ENCODE measurements at regions not wholly inside any gene's neighbourhood (a gene's known extent, or its start where the extent isn't known, plus 50 kb on each side); places are given as distances from the start of the nearest gene placed in this dataset.
"Not testable (repeated sequence)": the region's sequence is repeated elsewhere in the genome, so short reads cannot be mapped to it uniquely, and the experiment has no call there.

GRCh38 chr15:22714358-22715132 lies 71.9 kb upstream of the NIPA1 start:
- H3K36me3 Mint-ChIP-seq (ENCODE audit: low read depth); DNase-seq (ENCODE audit: low spot score); H3K27ac Mint-ChIP-seq; H3K9me3 Mint-ChIP-seq; intact Hi-C loops (cut with micrococcal nuclease); H3K4me3 Mint-ChIP-seq; H3K4me1 Mint-ChIP-seq (ENCODE audit: low read depth): not testable (repeated sequence)
- H3K27me3 Mint-ChIP-seq (ENCODE audit: insufficient read depth), result peaks cover 38% of the 10 kb centered on the region

- peaks cover 38% of the 10 kb centered on the region for H3K27me3 Mint-ChIP-seq (ENCODE audit: insufficient read depth)
- H3K27ac Mint-ChIP-seq; H3K9me3 Mint-ChIP-seq; H3K4me1 Mint-ChIP-seq (ENCODE audit: low read depth); intact Hi-C loops (cut with micrococcal nuclease); H3K36me3 Mint-ChIP-seq (ENCODE audit: low read depth); H3K4me3 Mint-ChIP-seq; DNase-seq (ENCODE audit: low spot score): not testable (repeated sequence)
These were observed 71.2 kb upstream of the NIPA1 start for GRCh38 chr15:22715133-22715845.

- DNase-seq (ENCODE audit: low spot score); intact Hi-C loops (cut with micrococcal nuclease); H3K9me3 Mint-ChIP-seq; H3K36me3 Mint-ChIP-seq (ENCODE audit: low read depth); H3K4me3 Mint-ChIP-seq; H3K27ac Mint-ChIP-seq; H3K4me1 Mint-ChIP-seq (ENCODE audit: low read depth): not testable (repeated sequence)
- peaks cover 24% of the 10 kb centered on the region for H3K27me3 Mint-ChIP-seq (ENCODE audit: insufficient read depth)
These were observed 66.5 kb upstream of the NIPA1 start for GRCh38 chr15:22719980-22720379.

GRCh38 chr15:22726104-22726503 lies 60.3 kb upstream of the NIPA1 start:
- intact Hi-C loops (cut with micrococcal nuclease); H3K36me3 Mint-ChIP-seq (ENCODE audit: low read depth); H3K4me1 Mint-ChIP-seq (ENCODE audit: low read depth); DNase-seq (ENCODE audit: low spot score); H3K27ac Mint-ChIP-seq; H3K9me3 Mint-ChIP-seq; H3K4me3 Mint-ChIP-seq: not testable (repeated sequence)
- H3K27me3 Mint-ChIP-seq (ENCODE audit: insufficient read depth), result peaks cover 15% of the 10 kb centered on the region

GRCh38 chr15:22735067-22735466 lies 51.4 kb upstream of the NIPA1 start:
- H3K27ac Mint-ChIP-seq; H3K4me3 Mint-ChIP-seq; H3K36me3 Mint-ChIP-seq (ENCODE audit: low read depth); intact Hi-C loops (cut with micrococcal nuclease); H3K9me3 Mint-ChIP-seq; DNase-seq (ENCODE audit: low spot score): not testable (repeated sequence)
- Mint-ChIP-seq H3K27me3 (ENCODE audit: insufficient read depth) (peaks cover 41% of the 10 kb centered on the region), H3K4me1 (ENCODE audit: low read depth) (peaks cover 13% of the 10 kb centered on the region)

- Mint-ChIP-seq H3K27me3 (ENCODE audit: insufficient read depth) (peaks cover 44% of the 10 kb centered on the region), H3K9me3 (no peaks in the 10 kb centered on the region), H3K27ac (no peak overlapping the region), H3K4me1 (ENCODE audit: low read depth) (peaks cover 13% of the 10 kb centered on the region), H3K36me3 (ENCODE audit: low read depth) (no peaks in the 10 kb centered on the region), H3K4me3 (no peak overlapping the region)
- no peak for DNase-seq (ENCODE audit: low spot score)
- intact Hi-C loops (cut with micrococcal nuclease), result no loop called here
These were observed 50.7 kb upstream of the NIPA1 start for GRCh38 chr15:22735781-22736180.

- H3K27ac Mint-ChIP-seq; intact Hi-C loops (cut with micrococcal nuclease); H3K36me3 Mint-ChIP-seq (ENCODE audit: low read depth); H3K9me3 Mint-ChIP-seq; H3K4me3 Mint-ChIP-seq; DNase-seq (ENCODE audit: low spot score): not testable (repeated sequence)
- Mint-ChIP-seq H3K4me1 (ENCODE audit: low read depth) (peaks cover 13% of the 10 kb centered on the region), H3K27me3 (ENCODE audit: insufficient read depth) (peaks cover 46% of the 10 kb centered on the region)
These were observed 50.2 kb upstream of the NIPA1 start for GRCh38 chr15:22736200-22736599.

Measured in activated T-helper 1 cell treated with anti-CD3 and anti-CD28 coated beads, Interleukin-12 subunit alpha, Interleukin-12 subunit beta, Interleukin-2, Interleukin-4 antibody, amounts not matched to agents 30 ng/mL and 10 ng/mL and 1 ng/mL, durations not matched to agents 14 hours and 24 hours and 36 hours (primary cell).